Gastroesophageal sphincter (tissue), 4 donors: ENCODE measurements at regions not wholly inside any gene's neighbourhood (a gene's known extent, or its start where the extent isn't known, plus 50 kb on each side); places are given as distances from the start of the nearest gene placed in this dataset.

Experiments
- ATAC-seq: fragments of 150-250 bp; one replicate; pipeline ENCODE4 v1.9.1; 2016; ENCODE audit warnings: mild to moderate bottlenecking, moderate library complexity
- H3K27ac ChIP-seq, 4 donors: fragments of 200-600 bp; sonication (generic) in 3 of 4; 1 replicate in 3 of 4; 2 replicates in 1 of 4; pipeline ENCODE4 v1.5.1; 2016 to 2019
- H3K27me3 ChIP-seq: fragments of 200-600 bp; sonication (generic); one replicate; pipeline ENCODE4 v1.5.1; 2019
- H3K36me3 ChIP-seq, 2 donors: fragments of 200-600 bp; sonication (generic); one replicate each; pipeline ENCODE4 v1.5.1; 2019; ENCODE audit warnings: control low read depth in 1 of 2
- H3K4me1 ChIP-seq, 3 donors: fragments of 200-600 bp; sonication (generic); 1 replicate in 2 of 3; 2 replicates in 1 of 3; pipeline ENCODE4 v1.5.1; 2016 to 2019; ENCODE audit warnings: control low read depth in 2 of 3
- H3K4me3 ChIP-seq, 2 donors: fragments of 200-600 bp; sonication (generic); one replicate each; pipeline ENCODE4 v1.5.1; 2019; ENCODE audit warnings: mild to moderate bottlenecking in 1 of 2, moderate library complexity in 1 of 2
- H3K9me3 ChIP-seq, 3 donors: fragments of 200-600 bp; sonication (generic); one replicate each; pipeline ENCODE4 v1.5.1; 2017 to 2019; ENCODE audit warnings: control low read depth in 2 of 3
- CTCF ChIP-seq, 4 experiments: fragments of 200-600 bp in 2 of 4; fragments of 450-650 bp in 2 of 4; sonication (generic) in 1 of 4; IDR thresholded peaks; one replicate each; pipeline ENCODE4 v1.5.1; 2017 to 2019; ENCODE audit warnings: antibody characterized with exemption in 4 of 4, mild to moderate bottlenecking in 2 of 4, moderate library complexity in 2 of 4
- EP300 ChIP-seq: sonication (generic); formaldehyde crosslinking; IDR thresholded peaks from one replicate; pipeline ENCODE4 v1.6.1; 2017; ENCODE audit warnings: antibody characterized with exemption, mild to moderate bottlenecking
- POLR2A ChIP-seq, 2 donors: fragments of 450-650 bp; IDR thresholded peaks; one replicate each; pipeline ENCODE4 v1.6.1; 2017; ENCODE audit warnings: antibody characterized with exemption in 2 of 2, mild to moderate bottlenecking in 2 of 2, moderate library complexity in 1 of 2
- POLR2AphosphoS5 ChIP-seq: sonication (generic); formaldehyde crosslinking; IDR thresholded peaks from one replicate; pipeline ENCODE4 v1.6.1; 2017; ENCODE audit warnings: antibody characterized with exemption
- WGBS, 2 donors: methylation state at CpG; one replicate each; pipeline ENCODE4 v1.1.5; 2018; ENCODE audit warnings: low coverage in 1 of 2; 5-methylcytosine and 5-hydroxymethylcytosine counted together

DNA sequence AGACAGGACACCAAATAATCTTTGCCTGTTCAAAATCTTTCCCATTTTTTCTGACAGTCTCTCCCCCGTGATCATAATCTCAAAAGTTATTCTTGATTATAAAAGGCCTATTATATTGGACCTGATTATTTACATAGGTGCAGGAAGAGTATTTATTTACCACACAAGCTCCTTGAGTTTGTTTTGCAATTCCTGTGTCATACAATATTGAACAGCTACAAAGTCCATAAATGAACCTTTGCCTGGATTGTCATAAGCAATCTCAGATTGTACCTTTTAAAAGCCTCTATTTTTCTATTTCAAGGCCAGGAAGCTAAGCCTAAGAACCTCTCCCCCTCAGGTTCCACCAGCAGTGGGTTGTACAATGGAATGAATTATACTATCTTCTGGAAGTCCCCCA, 183.9 kb upstream of the MEOX2 start:
- ATAC-seq = no peak
- Histone ChIP-seq H3K4me3 (no peak overlapping the region), H3K9me3 (no peaks in the 10 kb centered on the region), H3K36me3 (no peaks in the 10 kb centered on the region), H3K4me1 (peaks cover 0 to 6% (median 0%) of the 10 kb centered on the region in 3 donors), H3K27ac (no peak overlapping the region), H3K27me3 (no peaks in the 10 kb centered on the region)
- 69 to 73% methylated on average over 1 of the region's 1 CpG for WGBS, 2 donors
- TF ChIP-seq POLR2A (IDR thresholded peaks at IDR 0.05) (no peak), CTCF (IDR thresholded peaks at IDR 0.05) (no peak)

GRCh38 chr7:15867441-15867840, 181.0 kb upstream of the MEOX2 start:
- Histone ChIP-seq H3K36me3 (no peaks in the 10 kb centered on the region), H3K27ac (no peak overlapping the region), H3K9me3 (no peaks in the 10 kb centered on the region), H3K4me3 (no peak overlapping the region), H3K27me3 (no peaks in the 10 kb centered on the region), H3K4me1 (peaks cover 0 to 7% (median 6%) of the 10 kb centered on the region in 3 donors)
- WGBS, 2 donors = 96 to 100% methylated on average over 1 of the region's 1 CpG
- no peak for ATAC-seq
- TF ChIP-seq CTCF (IDR thresholded peaks at IDR 0.05) (no peak), EP300 (no peak)

- no peaks in the 10 kb centered on the region for H3K9me3 ChIP-seq
- WGBS, 2 donors = 44 to 80% methylated on average over 1 of the region's 1 CpG
Observed at GRCh38 chr7:15866753-15867152, 180.3 kb upstream of the MEOX2 start.

DNA sequence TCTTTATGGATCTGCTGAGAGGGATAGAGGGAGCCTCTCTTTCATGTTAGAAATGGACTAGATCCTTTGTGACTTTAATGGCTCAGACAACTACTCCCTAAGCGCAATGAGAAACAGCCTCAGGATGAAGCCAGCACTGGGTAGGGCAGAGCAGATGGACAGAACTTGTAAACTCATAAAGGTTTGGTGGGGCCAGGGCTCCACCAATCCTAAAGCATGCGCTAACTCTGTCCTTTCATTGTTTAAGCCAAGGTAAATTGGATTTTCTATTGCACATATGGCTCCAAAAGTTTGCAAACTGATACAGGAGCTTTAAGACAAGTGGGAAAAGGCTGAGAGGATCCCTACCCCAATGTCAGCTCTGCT, 178.1 kb upstream of the MEOX2 start:
- no peak for ATAC-seq
- Histone ChIP-seq H3K9me3 (no peaks in the 10 kb centered on the region), H3K4me1 (peaks cover 0 to 13% (median 9%) of the 10 kb centered on the region in 3 donors), H3K4me3 (no peak overlapping the region), H3K27me3 (no peaks in the 10 kb centered on the region), H3K36me3 (no peaks in the 10 kb centered on the region), H3K27ac (no peak overlapping the region)
- TF ChIP-seq POLR2AphosphoS5 (no peak), POLR2A (IDR thresholded peaks at IDR 0.05) (no peak)
- 94% methylated on average over 2 of the region's 2 CpGs; no CpG with 5 or more reads in 1 of the 2 donors for WGBS, 2 donors

More at GRCh38 chr7:15866753-15867152, 180.3 kb upstream of the MEOX2 start:
- ATAC-seq = no peak
- TF ChIP-seq POLR2AphosphoS5 = no peak
- TF ChIP-seq POLR2A (IDR thresholded peaks at IDR 0.05) = no peak
- no peak for TF ChIP-seq EP300
- no peak for TF ChIP-seq CTCF (IDR thresholded peaks at IDR 0.05)
- Histone ChIP-seq H3K4me1 (peaks cover 0 to 13% (median 9%) of the 10 kb centered on the region in 3 donors), H3K36me3 (no peaks in the 10 kb centered on the region), H3K27me3 (no peaks in the 10 kb centered on the region), H3K4me3 (no peak overlapping the region), H3K27ac (no peak overlapping the region)

DNA sequence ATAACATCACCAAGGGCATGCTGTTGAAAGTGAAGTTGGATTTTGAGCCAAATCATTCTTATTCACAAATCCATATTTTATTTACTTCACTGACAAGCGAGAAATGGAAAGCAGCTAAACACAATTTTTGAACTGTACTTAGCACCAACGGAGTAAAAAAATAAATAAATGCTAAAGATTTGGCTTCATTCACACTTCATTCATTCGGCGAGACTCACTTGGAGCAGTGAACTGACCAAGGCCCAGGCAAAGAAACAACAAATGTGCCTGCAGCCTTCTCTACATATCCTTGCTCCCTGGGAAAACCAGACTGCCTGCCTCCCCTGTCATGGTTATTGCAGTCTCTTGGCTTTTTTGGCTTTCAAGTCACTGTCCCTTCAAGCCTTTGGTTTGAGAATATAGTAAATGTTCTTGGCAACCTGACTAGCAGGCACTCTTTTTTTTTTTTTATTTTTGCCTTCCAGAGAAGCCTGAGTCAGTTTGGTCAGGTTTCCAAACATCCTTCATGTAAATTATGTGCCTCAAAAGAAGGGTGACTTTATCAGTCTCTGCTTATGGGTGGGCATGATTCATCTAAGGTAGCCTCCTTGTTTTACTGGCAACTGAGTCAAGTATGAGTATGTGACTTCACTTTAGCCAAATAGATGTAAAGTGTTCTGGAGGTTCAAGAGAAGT, 177.6 kb upstream of the MEOX2 start:
- 60 to 70% methylated on average over 2 to 4 of the region's 4 CpGs for WGBS, 2 donors
- H3K36me3 ChIP-seq = no peaks in the 10 kb centered on the region
- H3K27ac ChIP-seq = no peak overlapping the region
- no peaks in the 10 kb centered on the region for H3K27me3 ChIP-seq
- peaks cover 0 to 13% (median 9%) of the 10 kb centered on the region in 3 donors for H3K4me1 ChIP-seq
- H3K4me3 ChIP-seq = no peak overlapping the region
- no peak for ATAC-seq
- TF ChIP-seq POLR2AphosphoS5 (no peak), CTCF (IDR thresholded peaks at IDR 0.05) (no peak), EP300 (no peak), POLR2A (IDR thresholded peaks at IDR 0.05) (no peak)
- no peaks in the 10 kb centered on the region for H3K9me3 ChIP-seq
